Right lobe of liver (tissue), 4 donors: ENCODE measurements at regions not wholly inside any gene's neighbourhood (a gene's known extent, or its start where the extent isn't known, plus 50 kb on each side); places are given as distances from the start of the nearest gene placed in this dataset.

Experiments
- CTCF ChIP-seq, 4 donors: fragments of 200-600 bp in 3 of 4; fragments of 450-650 bp in 1 of 4; IDR thresholded peaks; one replicate each; pipeline versions ENCODE4 v1.5.1 to v1.8.0; 2016 to 2022; ENCODE audit warnings: antibody characterized with exemption in 4 of 4, mild to moderate bottlenecking in 2 of 4
- POLR2A ChIP-seq: fragments of 450-650 bp; IDR thresholded peaks from one replicate; pipeline ENCODE4 v1.6.1; 2017; ENCODE audit warnings: antibody characterized with exemption, mild to moderate bottlenecking
- donor health status: DM: no; HTN: no; CAD: no.
- donor health status: DM: no; HTN: no; CAD: no.
- donor health status: DM: no; HTN: yes; CAD: no.

GRCh38 chr10:28954211-28954610 lies 276.9 kb downstream of the BAMBI start:
- TF ChIP-seq POLR2A (no peak), CTCF (IDR thresholded peaks at IDR 0.05) (no peak)
